GM20000 (cell line): ENCODE measurements at regions not wholly inside any gene's neighbourhood (a gene's known extent, or its start where the extent isn't known, plus 50 kb on each side); places are given as distances from the start of the nearest gene placed in this dataset.

Source experiments
- DNase-seq: peaks from one replicate; pipeline ENCODE4 v3.0.0; 2012; ENCODE audit warnings: low spot score
- TF ChIP-seq, protein P1 (sequence below): IDR thresholded peaks from 2 replicates; pipeline ENCODE4 v1.5.1; 2012; ENCODE audit warnings: mild to moderate bottlenecking, control low read depth; ENCODE audit errors: extremely low read depth, missing control alignments

DNA sequence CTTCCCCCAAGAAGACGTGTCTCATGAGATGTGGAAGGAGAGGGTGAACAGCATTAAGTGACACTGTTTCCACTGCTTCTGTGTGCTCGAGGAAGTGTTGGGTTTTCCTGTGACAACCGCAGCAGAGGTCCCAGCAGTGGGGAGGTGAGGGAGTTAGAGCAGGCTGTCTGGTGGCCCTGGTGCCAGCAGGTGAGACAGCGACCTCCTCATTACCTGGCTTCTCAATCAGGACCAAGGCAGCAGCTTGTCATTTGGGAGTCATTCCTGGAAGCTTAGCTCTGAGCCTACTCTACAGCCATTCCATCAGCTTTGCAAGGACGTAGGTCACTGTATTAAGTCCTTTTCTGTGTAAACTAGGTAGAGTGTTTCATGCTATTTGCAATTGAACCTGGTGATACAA, 63.3 kb upstream of the RGMA start:
- TF ChIP-seq, protein P1, sequence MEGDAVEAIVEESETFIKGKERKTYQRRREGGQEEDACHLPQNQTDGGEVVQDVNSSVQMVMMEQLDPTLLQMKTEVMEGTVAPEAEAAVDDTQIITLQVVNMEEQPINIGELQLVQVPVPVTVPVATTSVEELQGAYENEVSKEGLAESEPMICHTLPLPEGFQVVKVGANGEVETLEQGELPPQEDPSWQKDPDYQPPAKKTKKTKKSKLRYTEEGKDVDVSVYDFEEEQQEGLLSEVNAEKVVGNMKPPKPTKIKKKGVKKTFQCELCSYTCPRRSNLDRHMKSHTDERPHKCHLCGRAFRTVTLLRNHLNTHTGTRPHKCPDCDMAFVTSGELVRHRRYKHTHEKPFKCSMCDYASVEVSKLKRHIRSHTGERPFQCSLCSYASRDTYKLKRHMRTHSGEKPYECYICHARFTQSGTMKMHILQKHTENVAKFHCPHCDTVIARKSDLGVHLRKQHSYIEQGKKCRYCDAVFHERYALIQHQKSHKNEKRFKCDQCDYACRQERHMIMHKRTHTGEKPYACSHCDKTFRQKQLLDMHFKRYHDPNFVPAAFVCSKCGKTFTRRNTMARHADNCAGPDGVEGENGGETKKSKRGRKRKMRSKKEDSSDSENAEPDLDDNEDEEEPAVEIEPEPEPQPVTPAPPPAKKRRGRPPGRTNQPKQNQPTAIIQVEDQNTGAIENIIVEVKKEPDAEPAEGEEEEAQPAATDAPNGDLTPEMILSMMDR = no peak
- DNase-seq = no peak

DNA sequence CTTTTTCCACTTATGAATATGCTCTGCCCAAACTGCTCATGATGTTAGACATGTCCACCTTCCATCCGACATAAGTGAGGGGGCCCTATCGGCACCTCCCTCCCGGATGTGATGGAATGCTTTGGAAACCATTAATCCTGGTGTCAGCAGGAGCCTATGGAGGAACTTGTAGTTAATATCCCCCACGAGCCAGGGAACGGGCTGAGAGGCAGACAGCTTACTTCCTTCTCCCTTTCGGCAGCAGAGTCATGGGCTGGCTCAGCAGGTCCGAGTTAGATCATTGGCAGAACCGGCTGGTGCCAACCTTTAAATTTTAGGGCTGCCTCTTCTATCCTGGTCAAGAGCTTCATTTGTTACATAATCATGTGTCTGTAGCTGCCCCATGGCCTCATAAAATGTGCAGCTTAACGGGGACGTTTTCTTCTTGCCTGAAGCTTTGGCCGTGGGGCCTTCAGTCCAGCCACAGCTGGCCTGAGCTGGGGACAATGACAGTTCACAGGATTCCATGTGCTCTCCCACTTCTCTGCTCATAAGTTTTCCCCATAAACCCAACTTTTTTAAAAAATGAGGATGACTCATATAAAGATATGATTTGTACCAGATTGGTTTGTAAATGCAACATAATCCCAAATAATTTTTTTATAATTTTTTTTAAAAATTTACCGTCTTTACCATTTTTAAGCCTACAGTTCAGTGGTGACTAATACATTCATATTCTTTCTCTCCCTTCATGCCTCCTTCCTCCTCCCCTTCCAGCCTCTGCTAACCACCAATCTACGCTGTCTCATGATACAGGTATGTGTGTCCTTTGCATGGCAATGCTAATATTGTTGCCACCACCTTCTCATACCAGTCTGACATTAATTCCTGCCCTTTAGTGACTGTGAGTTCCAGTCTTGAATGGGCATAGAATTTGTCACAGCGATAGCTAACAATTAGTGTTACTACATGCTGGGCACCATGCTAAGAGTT, 62.2 kb upstream of the RGMA start:
- DNase-seq = no peak
- TF ChIP-seq, protein P1 = no peak

DNA sequence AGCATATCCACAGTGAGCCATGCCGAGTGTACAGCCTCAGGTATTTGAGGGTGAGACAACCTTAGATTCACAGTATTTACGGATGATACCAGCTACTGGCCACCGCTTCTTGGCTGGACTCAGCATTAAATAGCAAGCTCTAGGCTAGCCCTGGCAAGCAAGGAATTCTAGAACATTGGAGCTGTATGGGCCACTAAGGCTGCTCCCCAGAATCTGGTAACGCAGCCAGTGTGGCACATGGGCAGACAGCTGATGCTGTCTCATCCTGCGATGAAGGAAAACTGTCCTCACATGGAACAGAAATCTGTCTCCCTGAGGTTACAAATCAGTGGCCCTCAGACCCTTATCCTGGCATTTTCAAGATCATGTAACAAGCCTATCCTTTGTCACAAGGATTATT, 57.6 kb upstream of the RGMA start:
- no peak for DNase-seq
- TF ChIP-seq, protein P1 = no peak

DNA sequence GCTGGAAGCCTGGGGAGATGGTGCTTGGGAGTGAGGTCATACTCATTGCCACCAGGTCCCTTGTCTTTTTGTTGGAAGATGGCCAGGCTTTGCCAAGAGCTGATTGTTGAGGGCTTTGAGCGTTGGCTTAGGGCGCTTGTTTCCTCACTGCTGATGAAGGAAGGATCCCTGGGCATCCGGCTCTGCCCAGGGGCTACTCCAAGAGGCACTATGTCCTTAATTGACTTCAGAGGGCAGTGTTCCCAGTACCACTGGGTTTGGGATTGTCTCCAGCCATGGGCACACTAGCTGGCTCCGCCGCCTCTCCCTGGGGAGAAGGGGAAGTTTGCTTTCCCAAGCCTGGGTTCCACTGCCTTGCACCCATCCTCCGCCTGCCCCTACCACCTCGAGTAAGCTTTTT, 57.2 kb upstream of the RGMA start:
- DNase-seq = no peak
- TF ChIP-seq, protein P1 = no peak

DNA sequence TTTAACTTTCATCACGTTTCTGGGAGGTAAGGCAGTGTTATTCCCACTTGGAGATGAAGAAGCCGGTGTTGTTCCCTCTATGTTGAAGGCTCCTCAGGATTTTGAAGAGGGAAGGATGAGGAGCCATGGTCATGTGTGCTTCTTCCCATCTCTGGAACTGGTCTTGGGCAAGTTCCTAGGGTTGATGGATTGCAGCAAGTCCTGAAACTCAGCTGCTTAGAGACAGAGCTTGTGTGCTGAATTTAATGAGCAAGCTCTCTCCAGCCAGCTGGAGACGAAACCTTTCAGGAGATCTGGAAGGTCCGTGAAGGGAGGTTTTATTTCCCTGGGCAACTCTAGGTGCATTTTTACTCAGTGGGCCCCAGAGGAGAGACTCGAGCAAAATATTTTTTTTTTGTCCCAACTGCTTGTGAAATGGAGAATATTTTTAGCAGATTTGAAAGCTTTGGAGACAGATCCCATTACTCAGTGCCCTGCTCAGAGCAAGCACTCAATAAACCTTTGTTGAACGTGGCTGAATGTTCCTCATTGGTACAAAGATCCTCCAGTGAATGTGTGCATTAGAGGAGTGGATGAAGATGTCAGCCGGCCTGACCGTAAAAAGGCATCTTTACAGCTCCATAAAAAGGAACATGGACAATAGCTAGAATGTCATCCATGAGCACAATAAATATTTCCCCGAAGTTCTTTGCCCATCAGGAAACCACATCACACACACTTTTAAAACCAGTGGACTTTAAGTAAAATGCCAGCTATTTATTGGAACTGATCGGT, 55.6 kb upstream of the RGMA start:
- TF ChIP-seq, protein P1 = no peak
- DNase-seq = no peak

DNA sequence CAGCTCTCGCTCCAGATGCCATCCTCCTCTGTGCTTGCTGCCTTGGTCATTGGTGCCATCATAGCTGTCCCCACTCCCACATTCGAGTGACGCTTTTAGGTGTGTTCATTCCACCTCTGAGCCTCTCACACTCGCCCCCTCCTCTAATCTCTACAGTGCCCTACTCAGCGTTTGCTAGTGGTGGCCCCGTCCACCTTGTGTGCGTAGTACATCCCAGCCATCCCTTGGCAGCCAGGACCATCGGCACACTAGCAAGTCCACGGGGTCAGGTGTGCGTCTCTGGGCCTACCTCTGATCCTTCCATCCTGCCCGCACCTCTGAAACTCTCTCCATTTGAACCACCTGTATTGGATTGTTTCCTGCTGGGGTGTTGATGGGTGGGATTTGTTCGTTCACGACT, 54.2 kb upstream of the RGMA start:
- no peak for DNase-seq
- TF ChIP-seq, protein P1 = no peak

DNA sequence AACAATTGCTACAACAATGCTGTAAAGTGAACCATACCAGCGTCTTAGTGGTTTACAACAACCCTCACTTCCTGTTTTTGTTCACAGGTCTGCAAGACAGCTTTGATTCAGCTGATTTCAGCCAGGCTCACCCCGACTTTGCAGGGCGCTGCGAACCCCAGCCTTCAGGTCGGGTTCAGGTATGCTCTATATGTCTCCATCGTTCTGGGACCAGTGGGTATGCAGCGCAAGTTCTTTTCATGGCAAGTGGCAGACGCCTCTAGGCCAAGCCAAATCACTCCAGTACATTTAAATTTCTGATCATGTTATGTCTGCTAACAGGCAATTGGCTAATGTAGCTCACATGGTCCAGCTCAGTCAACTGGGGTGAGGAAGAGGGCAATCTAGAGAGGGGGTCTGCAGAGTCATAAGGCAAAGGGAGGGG, 52.4 kb upstream of the RGMA start:
- DNase-seq = no peak
- TF ChIP-seq, protein P1 = no peak
